ENCODE measurements at regions not wholly inside any gene's neighbourhood (a gene's known extent, or its start where the extent isn't known, plus 50 kb on each side); places are given as distances from the start of the nearest gene placed in this dataset.

DNA sequence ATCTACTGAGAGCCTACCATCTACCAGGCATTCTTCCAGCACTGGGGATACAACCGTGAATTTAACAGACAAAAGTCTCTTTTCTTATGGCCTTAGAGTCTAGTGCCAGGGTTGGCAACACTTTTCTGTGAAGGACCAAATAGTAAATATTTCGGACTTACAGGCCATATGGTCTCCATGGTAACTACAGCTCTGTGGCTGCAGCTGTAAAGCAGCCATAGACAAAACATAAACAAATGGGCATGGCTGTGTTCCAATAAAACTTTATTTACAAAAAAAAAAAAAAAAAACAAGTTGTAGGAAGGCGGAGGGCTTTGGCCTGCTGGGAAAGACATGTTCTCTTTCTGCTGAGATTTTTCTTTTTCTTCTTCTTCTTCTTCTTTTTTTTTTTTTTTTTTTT, 98.7 kb downstream of the ABCC12 start:
- no peak for TF ChIP-seq SUZ12 (IDR thresholded peaks at IDR 0.05; ENCODE audit: extremely low read depth, insufficient read depth, insufficient read length)
- no peak for TF ChIP-seq YY1 (IDR thresholded peaks at IDR 0.05; ENCODE audit: insufficient read depth, insufficient read length)

All from NT2/D1 (cell line).